Chondrocyte (in vitro differentiated cells): ENCODE measurements at regions not wholly inside any gene's neighbourhood (a gene's known extent, or its start where the extent isn't known, plus 50 kb on each side); places are given as distances from the start of the nearest gene placed in this dataset.
A peak's percentile ranks its signal among the peaks of the same experiment; 100 is the strongest.

ENCODE experiments used
- DNase-seq: peaks from one replicate; pipeline ENCODE4 v3.0.0; 2021; ENCODE audit warnings: mixed read lengths, low spot score
- H3K27ac Mint-ChIP-seq: one replicate; pipeline ENCODE4 v1.8.0; 2021; ENCODE audit warnings: mild to moderate bottlenecking, moderate library complexity, mixed read lengths; ENCODE audit not compliant: unreplicated experiment
- H3K27me3 Mint-ChIP-seq: 2 replicates; pipeline ENCODE4 v1.8.0; 2021; ENCODE audit warnings: low read depth, mixed read lengths
- H3K36me3 Mint-ChIP-seq: 2 replicates; pipeline ENCODE4 v1.8.0; 2021; ENCODE audit warnings: low read depth, mixed read lengths
- H3K4me1 Mint-ChIP-seq: 2 replicates; pipeline ENCODE4 v1.8.0; 2021; ENCODE audit warnings: low read depth, mild to moderate bottlenecking, mixed read lengths
- H3K4me3 Mint-ChIP-seq: one replicate; pipeline ENCODE4 v1.8.0; 2021; ENCODE audit warnings: mild to moderate bottlenecking, moderate library complexity, mixed read lengths; ENCODE audit not compliant: unreplicated experiment
- H3K9me3 Mint-ChIP-seq: 2 replicates; pipeline ENCODE4 v1.8.0; 2021; ENCODE audit warnings: low read depth, mixed read lengths
- CTCF ChIP-seq: fragments of 200-600 bp; sonication (generic); IDR thresholded peaks from 2 replicates; pipeline ENCODE4 v1.5.0; 2021; ENCODE audit warnings: antibody characterized with exemption, mild to moderate bottlenecking, moderate library complexity

GRCh38 chr1:191734321-191734720 lies 423.9 kb upstream of the RGS18 start:
- peaks cover 1% of the 10 kb centered on the region for H3K36me3 Mint-ChIP-seq
- peaks cover 3% of the 10 kb centered on the region for H3K27me3 Mint-ChIP-seq
- no peaks in the 10 kb centered on the region for H3K4me1 Mint-ChIP-seq
- TF ChIP-seq CTCF, result no peak
- peaks cover 8% of the 10 kb centered on the region for H3K9me3 Mint-ChIP-seq
- no peak for DNase-seq
- H3K27ac Mint-ChIP-seq, result no peak overlapping the region
- no peak overlapping the region for H3K4me3 Mint-ChIP-seq

- no peak for TF ChIP-seq CTCF
- Mint-ChIP-seq H3K9me3 (no peaks in the 10 kb centered on the region), H3K4me1 (no peaks in the 10 kb centered on the region), H3K27me3 (peaks cover 3% of the 10 kb centered on the region), H3K36me3 (no peaks in the 10 kb centered on the region), H3K4me3 (no peak overlapping the region), H3K27ac (no peak overlapping the region)
- no peak for DNase-seq
These were observed 418.7 kb upstream of the RGS18 start for GRCh38 chr1:191739544-191739943.

GRCh38 chr1:191752342-191752741 lies 405.9 kb upstream of the RGS18 start:
- no peaks in the 10 kb centered on the region for H3K4me1 Mint-ChIP-seq
- no peak for DNase-seq
- TF ChIP-seq CTCF, result peak; percentile 54
- no peaks in the 10 kb centered on the region for H3K9me3 Mint-ChIP-seq
- H3K27me3 Mint-ChIP-seq, result peaks cover 3% of the 10 kb centered on the region
- no peak overlapping the region for H3K4me3 Mint-ChIP-seq
- no peak overlapping the region for H3K27ac Mint-ChIP-seq
- no peaks in the 10 kb centered on the region for H3K36me3 Mint-ChIP-seq

- Mint-ChIP-seq H3K27me3 (no peaks in the 10 kb centered on the region), H3K4me1 (no peaks in the 10 kb centered on the region), H3K4me3 (no peak overlapping the region), H3K27ac (no peak overlapping the region), H3K9me3 (peaks cover 2% of the 10 kb centered on the region), H3K36me3 (no peaks in the 10 kb centered on the region)
- DNase-seq, result no peak
- no peak for TF ChIP-seq CTCF
These were observed 398.2 kb upstream of the RGS18 start for GRCh38 chr1:191760016-191760415.

GRCh38 chr1:191788551-191788950 lies 369.7 kb upstream of the RGS18 start:
- Mint-ChIP-seq H3K36me3 (no peaks in the 10 kb centered on the region), H3K27me3 (peaks cover 1% of the 10 kb centered on the region), H3K4me3 (no peak overlapping the region), H3K4me1 (no peaks in the 10 kb centered on the region), H3K27ac (no peak overlapping the region), H3K9me3 (peaks cover 3% of the 10 kb centered on the region)
- TF ChIP-seq CTCF, result no peak
- no peak for DNase-seq
